GM12872 (cell line): ENCODE measurements at regions not wholly inside any gene's neighbourhood (a gene's known extent, or its start where the extent isn't known, plus 50 kb on each side); places are given as distances from the start of the nearest gene placed in this dataset.

Source experiments
- TF ChIP-seq, protein P1 (sequence below): IDR thresholded peaks from 3 replicates; pipeline ENCODE4 v1.5.1; 2011; ENCODE audit warnings: low read depth, mild to moderate bottlenecking, low read length, moderate library complexity; ENCODE audit not compliant: insufficient read depth

DNA sequence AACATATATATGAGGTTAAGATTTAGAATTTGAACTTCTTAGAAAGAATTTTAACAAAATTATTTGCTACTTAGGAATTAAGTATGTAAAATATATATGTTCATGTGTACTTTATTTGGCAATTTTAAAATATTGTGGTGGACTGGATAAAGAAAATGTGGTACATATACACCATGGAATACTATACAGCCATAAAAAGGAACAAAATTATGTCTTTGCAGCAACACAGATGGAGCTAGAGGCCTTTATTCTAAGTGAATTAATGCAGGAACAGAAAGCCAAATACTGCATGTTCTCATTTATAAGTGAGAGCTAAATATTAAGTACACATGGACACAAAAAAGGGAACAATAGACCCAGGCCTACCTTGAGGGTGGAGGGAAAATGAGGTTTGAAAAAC, 72.2 kb upstream of the FMN2 start:
- TF ChIP-seq, protein P1, sequence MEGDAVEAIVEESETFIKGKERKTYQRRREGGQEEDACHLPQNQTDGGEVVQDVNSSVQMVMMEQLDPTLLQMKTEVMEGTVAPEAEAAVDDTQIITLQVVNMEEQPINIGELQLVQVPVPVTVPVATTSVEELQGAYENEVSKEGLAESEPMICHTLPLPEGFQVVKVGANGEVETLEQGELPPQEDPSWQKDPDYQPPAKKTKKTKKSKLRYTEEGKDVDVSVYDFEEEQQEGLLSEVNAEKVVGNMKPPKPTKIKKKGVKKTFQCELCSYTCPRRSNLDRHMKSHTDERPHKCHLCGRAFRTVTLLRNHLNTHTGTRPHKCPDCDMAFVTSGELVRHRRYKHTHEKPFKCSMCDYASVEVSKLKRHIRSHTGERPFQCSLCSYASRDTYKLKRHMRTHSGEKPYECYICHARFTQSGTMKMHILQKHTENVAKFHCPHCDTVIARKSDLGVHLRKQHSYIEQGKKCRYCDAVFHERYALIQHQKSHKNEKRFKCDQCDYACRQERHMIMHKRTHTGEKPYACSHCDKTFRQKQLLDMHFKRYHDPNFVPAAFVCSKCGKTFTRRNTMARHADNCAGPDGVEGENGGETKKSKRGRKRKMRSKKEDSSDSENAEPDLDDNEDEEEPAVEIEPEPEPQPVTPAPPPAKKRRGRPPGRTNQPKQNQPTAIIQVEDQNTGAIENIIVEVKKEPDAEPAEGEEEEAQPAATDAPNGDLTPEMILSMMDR = no peak

- TF ChIP-seq, protein P1 = no peak
Observed at GRCh38 chr1:240020871-240021270, 70.8 kb upstream of the FMN2 start.

DNA sequence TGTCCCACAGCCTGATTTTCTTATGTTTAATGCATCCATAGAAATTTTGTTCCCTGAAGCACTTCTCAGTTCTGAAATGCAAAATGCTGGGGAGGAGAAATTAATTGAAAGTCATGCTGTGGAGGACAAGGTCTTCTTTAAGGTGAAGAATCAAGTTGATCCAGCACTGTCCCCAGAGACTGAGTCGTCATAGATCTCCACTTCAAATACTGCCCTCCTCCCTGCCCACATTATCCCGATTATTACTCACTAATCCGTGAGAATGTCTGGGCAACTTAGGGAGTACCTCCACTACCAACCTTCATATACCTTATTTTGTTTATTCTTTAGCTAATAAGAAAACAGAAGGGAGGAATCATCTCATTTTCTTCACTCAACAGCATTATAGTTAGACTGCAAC, 70.0 kb upstream of the FMN2 start:
- TF ChIP-seq, protein P1 = no peak

- TF ChIP-seq, protein P1 = peak; percentile 76
Observed at GRCh38 chr1:240027059-240027462, 64.6 kb upstream of the FMN2 start.

DNA sequence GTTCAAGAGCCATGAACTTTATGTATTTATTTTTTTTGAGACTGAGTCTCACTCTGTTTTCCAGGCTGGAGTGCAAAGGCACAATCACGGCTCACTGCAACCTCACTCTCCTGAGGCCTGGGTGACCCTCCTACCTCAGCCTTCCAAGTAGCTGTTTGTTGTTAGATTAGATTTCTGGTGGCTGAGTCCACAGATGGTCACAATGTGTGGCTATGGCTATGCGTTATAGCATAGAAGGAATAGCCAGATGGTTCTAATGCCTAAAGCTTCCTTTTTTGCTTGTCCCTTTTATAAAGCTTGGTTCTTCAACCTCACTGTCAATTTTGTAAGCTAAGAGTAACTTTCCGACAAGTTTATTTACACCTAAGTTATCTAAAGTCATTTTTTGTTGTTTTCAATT, 62.3 kb upstream of the FMN2 start:
- TF ChIP-seq, protein P1 = no peak

DNA sequence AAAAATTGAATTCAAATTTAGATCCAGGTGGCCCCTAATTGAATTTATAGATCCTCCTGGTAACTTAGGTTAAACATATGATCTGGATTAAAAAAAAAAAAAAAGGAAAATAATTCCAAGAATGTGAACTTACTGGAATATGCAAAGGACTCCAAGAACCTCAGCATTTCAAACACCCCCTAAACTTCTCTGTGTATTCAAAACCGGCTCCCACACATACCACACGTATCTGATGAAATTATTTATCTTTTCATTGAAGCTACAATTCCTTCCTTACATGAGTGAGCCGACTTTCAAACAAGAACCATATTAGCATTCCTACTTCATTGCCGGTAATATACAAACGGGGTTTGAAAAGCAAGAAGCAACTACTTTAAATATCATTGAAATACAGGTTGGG, 61.4 kb upstream of the FMN2 start:
- TF ChIP-seq, protein P1 = no peak

GRCh38 chr1:240031009-240031408, 60.7 kb upstream of the FMN2 start:
- TF ChIP-seq, protein P1 = no peak

DNA sequence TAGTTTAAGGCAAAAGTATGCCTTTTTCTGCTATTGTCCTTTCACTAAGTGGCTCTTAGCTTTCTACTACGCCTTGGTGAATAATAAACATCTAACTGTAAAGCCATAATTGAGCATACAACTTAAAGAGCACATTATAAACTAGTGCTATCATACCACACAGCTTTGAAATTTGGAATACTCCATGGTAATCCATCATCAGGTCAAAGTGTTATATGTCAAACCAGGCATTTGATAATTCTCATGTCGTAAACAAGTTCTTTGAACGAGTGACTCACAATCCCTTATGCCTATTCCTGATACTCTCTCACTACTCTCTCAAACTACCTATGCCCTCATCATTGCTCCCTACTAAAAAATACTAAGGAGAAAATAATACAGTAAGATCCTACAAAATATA, 60.3 kb upstream of the FMN2 start:
- TF ChIP-seq, protein P1 = no peak
